AG04450 (cell line): ENCODE measurements at regions not wholly inside any gene's neighbourhood (a gene's known extent, or its start where the extent isn't known, plus 50 kb on each side); places are given as distances from the start of the nearest gene placed in this dataset.

Experiments used
- CTCF ChIA-PET: fragments of 300-600, 350-600 bp; formaldehyde crosslinking; extraction: SDS; loops from one replicate; lab custom pipeline; 2022; ENCODE audit warnings: antibody characterized with exemption, inconsistent platforms; lab: Charles Lee
- POLR2A ChIA-PET: fragments of 350-600 bp; formaldehyde crosslinking; extraction: SDS; loops from one replicate; lab custom pipeline; 2021; ENCODE audit warnings: antibody characterized with exemption, inconsistent platforms; lab: Yijun Ruan, JAX
- DNase-seq: peaks from one replicate; pipeline ENCODE4 v3.0.0-alpha.2; 2011; ENCODE audit warnings: low read depth, low spot score
- H3K27ac ChIP-seq: one replicate; pipeline ENCODE4 v1.5.1; 2012; ENCODE audit warnings: low read depth, low read length, control low read depth
- H3K27me3 ChIP-seq: one replicate; pipeline ENCODE4 v1.6.0; 2012; ENCODE audit warnings: low read length; ENCODE audit not compliant: control insufficient read depth, insufficient read depth
- H3K4me3 ChIP-seq: 2 replicates; pipeline ENCODE4 v1.5.1; 2011; ENCODE audit warnings: mild to moderate bottlenecking, low read depth, low read length, control low read depth
- H3K9me3 ChIP-seq: 2 replicates; pipeline ENCODE4 v1.5.1; 2012; ENCODE audit warnings: low read length; ENCODE audit not compliant: control insufficient read depth, insufficient read depth
- CTCF ChIP-seq: IDR thresholded peaks from 2 replicates; pipeline ENCODE4 v1.5.1; 2011; ENCODE audit warnings: low read depth, low read length, control low read depth, inconsistent platforms

GRCh38 chr1:29896791-29897714 is 660.7 kb downstream of the PTPRU start:
- DNase-seq, result no peak
- no peak overlapping the region for H3K27ac ChIP-seq
- ChIA-PET POLR2A (no interaction called here), CTCF (no interaction called here)
- TF ChIP-seq CTCF, result no peak
- no peak overlapping the region for H3K4me3 ChIP-seq
- H3K9me3 ChIP-seq, result no peaks in the 10 kb centered on the region
- H3K27me3 ChIP-seq, result peaks cover 8% of the 10 kb centered on the region

GRCh38 chr1:29896300-29896699 is 660.0 kb downstream of the PTPRU start:
- DNase-seq, result no peak
- no peak overlapping the region for H3K27ac ChIP-seq
- no peak for TF ChIP-seq CTCF
- H3K27me3 ChIP-seq, result peaks cover 8% of the 10 kb centered on the region
- ChIA-PET CTCF (no interaction called here), POLR2A (no interaction called here)
- no peak overlapping the region for H3K4me3 ChIP-seq
- H3K9me3 ChIP-seq, result no peaks in the 10 kb centered on the region

DNA sequence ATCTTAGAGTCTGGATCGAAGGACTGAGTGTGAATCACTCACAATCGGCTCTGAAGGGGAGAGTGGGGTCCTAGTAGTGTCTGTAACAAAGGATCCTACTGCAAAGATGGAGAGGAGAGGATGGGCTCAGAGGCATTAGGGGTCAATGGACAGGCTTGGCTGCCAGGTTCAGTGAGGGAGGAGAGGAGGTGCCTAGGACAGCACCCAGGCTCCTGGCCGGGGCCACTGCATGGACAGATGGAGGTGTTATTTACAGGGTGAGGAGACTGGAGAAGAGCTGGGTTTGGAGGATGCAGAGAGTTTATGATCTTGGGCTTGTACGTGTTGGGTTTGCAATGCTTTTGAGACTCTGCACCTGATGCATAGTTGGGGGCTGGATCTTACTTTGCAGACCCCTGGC is 658.9 kb downstream of the PTPRU start:
- H3K4me3 ChIP-seq, result no peak overlapping the region
- ChIA-PET POLR2A (no interaction called here), CTCF (no interaction called here)
- no peak for TF ChIP-seq CTCF
- H3K27ac ChIP-seq, result no peak overlapping the region
- H3K27me3 ChIP-seq, result peaks cover 8% of the 10 kb centered on the region
- H3K9me3 ChIP-seq, result no peaks in the 10 kb centered on the region
- no peak for DNase-seq

- H3K27me3 ChIP-seq, result peaks cover 7% of the 10 kb centered on the region
- CTCF ChIA-PET, result no interaction called here
These were observed 658.0 kb downstream of the PTPRU start for GRCh38 chr1:29894311-29894710.

More at GRCh38 chr1:29894311-29894710, 658.0 kb downstream of the PTPRU start:
- no peak for DNase-seq
- Histone ChIP-seq H3K4me3 (no peak overlapping the region), H3K9me3 (no peaks in the 10 kb centered on the region), H3K27ac (no peak overlapping the region)
- TF ChIP-seq CTCF, result no peak
- POLR2A ChIA-PET, result no interaction called here
